Breast epithelium (tissue), 4 donors: ENCODE measurements at regions not wholly inside any gene's neighbourhood (a gene's known extent, or its start where the extent isn't known, plus 50 kb on each side); places are given as distances from the start of the nearest gene placed in this dataset.

ENCODE experiments used
- DNase-seq, 2 donors: peaks; one replicate each; pipeline ENCODE4 v3.0.0-alpha.2; 2019; ENCODE audit warnings: low spot score in 2 of 2
- H3K27ac ChIP-seq, 2 donors: fragments of 200-600 bp; sonication (generic) in 1 of 2; one replicate each; pipeline ENCODE4 v1.5.1; 2016 to 2019; ENCODE audit warnings: mild to moderate bottlenecking in 1 of 2
- H3K27me3 ChIP-seq, 2 donors: fragments of 200-600 bp; sonication (generic) in 1 of 2; one replicate each; pipeline versions ENCODE4 v1.5.1 to v1.6.0; 2017 to 2019; ENCODE audit warnings: control low read depth in 1 of 2, mild to moderate bottlenecking in 1 of 2
- H3K36me3 ChIP-seq: fragments of 200-600 bp; one replicate; pipeline ENCODE4 v1.5.1; 2019
- H3K4me1 ChIP-seq, 2 donors: fragments of 200-600 bp; sonication (generic); one replicate each; pipeline ENCODE4 v1.5.1; 2016 to 2019; ENCODE audit warnings: control low read depth in 1 of 2
- H3K4me3 ChIP-seq, 3 donors: fragments of 200-600 bp; sonication (generic); 1 replicate in 2 of 3; 2 replicates in 1 of 3; pipeline ENCODE4 v1.5.1; 2016 to 2019; ENCODE audit warnings: mild to moderate bottlenecking in 3 of 3, moderate library complexity in 2 of 3
- H3K9me3 ChIP-seq, 2 donors: fragments of 200-600 bp; sonication (generic) in 1 of 2; one replicate each; pipeline ENCODE4 v1.5.1; 2016 to 2019; ENCODE audit warnings: control low read depth in 1 of 2
- CTCF ChIP-seq, 3 donors: fragments of 450-650 bp; IDR thresholded peaks; one replicate each; pipeline ENCODE4 v1.5.1; 2016 to 2017; ENCODE audit warnings: antibody characterized with exemption in 3 of 3, mild to moderate bottlenecking in 3 of 3, moderate library complexity in 3 of 3
- POLR2A ChIP-seq: fragments of 450-650 bp; IDR thresholded peaks from one replicate; pipeline ENCODE4 v1.6.1; 2016; ENCODE audit warnings: antibody characterized with exemption, mild to moderate bottlenecking, moderate library complexity
- POLR2AphosphoS5 ChIP-seq, 3 donors: sonication (generic); formaldehyde crosslinking; IDR thresholded peaks; one replicate each; pipeline ENCODE4 v1.6.1; 2017; ENCODE audit warnings: antibody characterized with exemption in 3 of 3
- intact Hi-C: fragments of 100-400 bp; cut with DNase I; formaldehyde crosslinking; loops from one replicate; pipeline ENCODE4 v1.15.1; 2023; ENCODE audit warnings: low total_unique reads

GRCh38 chr6:86724695-86725094 is 212.6 kb upstream of the HTR1E start:
- Histone ChIP-seq H3K4me1 (no peaks in the 10 kb centered on the region), H3K27me3 (no peaks in the 10 kb centered on the region), H3K4me3 (no peak overlapping the region), H3K9me3 (no peaks in the 10 kb centered on the region), H3K27ac (no peak overlapping the region), H3K36me3 (no peaks in the 10 kb centered on the region)
- intact Hi-C loops = no loop called here
- TF ChIP-seq CTCF (IDR thresholded peaks at IDR 0.05) = no peak
- TF ChIP-seq POLR2AphosphoS5 (IDR thresholded peaks at IDR 0.05) = no peak
- no peak for TF ChIP-seq POLR2A
- no peak for DNase-seq

GRCh38 chr6:86723729-86724128 is 213.6 kb upstream of the HTR1E start:
- Histone ChIP-seq H3K27me3 (no peaks in the 10 kb centered on the region), H3K4me1 (no peaks in the 10 kb centered on the region), H3K27ac (no peak overlapping the region), H3K36me3 (no peaks in the 10 kb centered on the region), H3K9me3 (no peaks in the 10 kb centered on the region), H3K4me3 (no peak overlapping the region)
- TF ChIP-seq CTCF (IDR thresholded peaks at IDR 0.05) (no peak), POLR2AphosphoS5 (IDR thresholded peaks at IDR 0.05) (no peak), POLR2A (no peak)
- intact Hi-C loops = no loop called here
- no peak for DNase-seq

GRCh38 chr6:86723151-86723550 is 214.2 kb upstream of the HTR1E start:
- intact Hi-C loops = no loop called here
- TF ChIP-seq CTCF (IDR thresholded peaks at IDR 0.05) (no peak), POLR2AphosphoS5 (IDR thresholded peaks at IDR 0.05) (no peak), POLR2A (no peak)
- Histone ChIP-seq H3K27ac (no peak overlapping the region), H3K27me3 (no peaks in the 10 kb centered on the region), H3K4me3 (no peak overlapping the region), H3K36me3 (no peaks in the 10 kb centered on the region), H3K9me3 (no peaks in the 10 kb centered on the region), H3K4me1 (no peaks in the 10 kb centered on the region)
- no peak for DNase-seq

- Histone ChIP-seq H3K4me3 (no peak overlapping the region), H3K36me3 (no peaks in the 10 kb centered on the region), H3K9me3 (no peaks in the 10 kb centered on the region), H3K4me1 (no peaks in the 10 kb centered on the region), H3K27ac (no peak overlapping the region), H3K27me3 (no peaks in the 10 kb centered on the region)
- intact Hi-C loops = no loop called here
- TF ChIP-seq POLR2AphosphoS5 (IDR thresholded peaks at IDR 0.05) (no peak), CTCF (IDR thresholded peaks at IDR 0.05) (no peak), POLR2A (no peak)
- DNase-seq = no peak
Measured at GRCh38 chr6:86722131-86722530, 215.2 kb upstream of the HTR1E start.

- H3K27ac ChIP-seq = no peak overlapping the region
- no peak overlapping the region for H3K4me3 ChIP-seq
Measured at GRCh38 chr6:86715676-86716075, 221.7 kb upstream of the HTR1E start.

More at GRCh38 chr6:86715676-86716075, 221.7 kb upstream of the HTR1E start:
- no peak for DNase-seq
- no peaks in the 10 kb centered on the region for H3K9me3 ChIP-seq
- no peaks in the 10 kb centered on the region for H3K36me3 ChIP-seq
- no peaks in the 10 kb centered on the region for H3K27me3 ChIP-seq
- H3K4me1 ChIP-seq = no peaks in the 10 kb centered on the region
- TF ChIP-seq CTCF (IDR thresholded peaks at IDR 0.05) (no peak), POLR2A (no peak), POLR2AphosphoS5 (IDR thresholded peaks at IDR 0.05) (no peak)
- intact Hi-C loops = no loop called here
